Fibroblast of lung (primary cell): ENCODE measurements at regions not wholly inside any gene's neighbourhood (a gene's known extent, or its start where the extent isn't known, plus 50 kb on each side); places are given as distances from the start of the nearest gene placed in this dataset.

ENCODE experiments used
- DNase-seq, 2 donors: peaks; one replicate each; pipeline versions ENCODE4 v3.0.0 to v3.0.0-alpha.2; 2010; ENCODE audit warnings: low read depth in 2 of 2
- H2AFZ ChIP-seq: 2 replicates; pipeline ENCODE4 v1.5.1; 2012; ENCODE audit warnings: low read length, control low read depth, inconsistent platforms
- H3K27ac ChIP-seq: 2 replicates; pipeline ENCODE4 v1.5.1; 2011; ENCODE audit warnings: low read length, control low read depth; ENCODE audit not compliant: insufficient read depth
- H3K27me3 ChIP-seq: 2 replicates; pipeline ENCODE4 v1.5.1; 2011; ENCODE audit warnings: mild to moderate bottlenecking, low read length; ENCODE audit not compliant: control insufficient read depth, insufficient read depth
- H3K36me3 ChIP-seq: 2 replicates; pipeline ENCODE4 v1.5.1; 2011; ENCODE audit warnings: low read length; ENCODE audit not compliant: control insufficient read depth, insufficient read depth
- H3K4me1 ChIP-seq: 2 replicates; pipeline ENCODE4 v1.5.1; 2011; ENCODE audit warnings: low read length; ENCODE audit not compliant: control insufficient read depth, insufficient read depth; ENCODE audit errors: extremely low read depth
- H3K4me2 ChIP-seq: 2 replicates; pipeline ENCODE4 v1.5.1; 2011; ENCODE audit warnings: low read length, control low read depth; ENCODE audit not compliant: insufficient read depth; ENCODE audit errors: extremely low read depth
- H3K4me3 ChIP-seq, 4 experiments: fragments of 200-600 bp in 1 of 4; sonication (generic) in 1 of 4; replicated peaks in 1 of 4; 2 replicates each; pipeline ENCODE4 v1.5.1; 2011 to 2016; ENCODE audit warnings: low read length in 4 of 4, low read depth in 3 of 4, mild to moderate bottlenecking in 3 of 4, control low read depth in 2 of 4, inconsistent platforms in 1 of 4, mixed read lengths in 1 of 4; ENCODE audit not compliant: insufficient read depth in 1 of 4; ENCODE audit errors: control extremely low read depth in 1 of 4
- H3K79me2 ChIP-seq: 2 replicates; pipeline ENCODE4 v1.5.1; 2012; ENCODE audit warnings: mild to moderate bottlenecking, low read length, inconsistent platforms; ENCODE audit not compliant: control insufficient read depth, insufficient read depth
- H3K9ac ChIP-seq: 2 replicates; pipeline ENCODE4 v1.5.1; 2011; ENCODE audit warnings: mild to moderate bottlenecking, low read length, control low read depth; ENCODE audit not compliant: insufficient read depth
- H3K9me3 ChIP-seq: 2 replicates; pipeline ENCODE4 v1.5.1; 2012; ENCODE audit warnings: low read depth, low read length; ENCODE audit not compliant: control insufficient read depth, insufficient read depth
- H4K20me1 ChIP-seq: 2 replicates; pipeline ENCODE4 v1.5.1; 2011; ENCODE audit warnings: low read length; ENCODE audit not compliant: control insufficient read depth, insufficient read depth; ENCODE audit errors: extremely low read depth
- EZH2 ChIP-seq: IDR thresholded peaks from 2 replicates; pipeline ENCODE4 v1.5.1; 2012; ENCODE audit warnings: low read length, control low read depth, mild to moderate bottlenecking; ENCODE audit errors: missing control alignments
- TF ChIP-seq, protein P1 (sequence below), 2 donors: IDR thresholded peaks in 1 of 2; conservative IDR thresholded peaks in 1 of 2; 1 replicate in 1 of 2; 2 replicates in 1 of 2; pipeline ENCODE4 v1.5.1; 2011 to 2012; ENCODE audit warnings: low read length in 2 of 2, control low read depth in 1 of 2, inconsistent platforms in 1 of 2, low read depth in 1 of 2, mild to moderate bottlenecking in 1 of 2

DNA sequence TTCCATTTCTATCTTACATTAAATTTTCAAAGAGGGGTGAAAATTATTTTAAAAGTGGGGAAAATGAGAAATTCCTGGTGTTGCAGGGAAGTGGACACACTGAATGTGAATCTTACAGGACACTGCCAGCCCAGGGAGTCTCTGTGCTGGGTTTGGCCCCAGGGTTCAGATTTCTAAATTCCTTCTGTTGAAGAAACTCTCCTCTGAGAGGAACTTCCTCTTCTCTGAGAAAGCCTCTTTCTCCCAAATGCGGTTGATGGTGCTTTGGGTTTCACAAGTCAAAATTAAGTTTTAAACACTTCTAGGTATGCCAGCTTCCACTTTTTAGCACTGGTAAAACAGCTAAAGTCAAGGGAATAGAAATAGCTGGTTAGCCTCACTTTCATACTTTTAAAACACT lies 317.9 kb upstream of the ITGA1 start:
- no peaks in the 10 kb centered on the region for H4K20me1 ChIP-seq
- peak in 1 of 2 donors; percentile 7 for DNase-seq
- peak overlapping the region in 1 of 4 experiments; percentile 41 for H3K4me3 ChIP-seq
- no peak for TF ChIP-seq EZH2
- TF ChIP-seq, protein P1, sequence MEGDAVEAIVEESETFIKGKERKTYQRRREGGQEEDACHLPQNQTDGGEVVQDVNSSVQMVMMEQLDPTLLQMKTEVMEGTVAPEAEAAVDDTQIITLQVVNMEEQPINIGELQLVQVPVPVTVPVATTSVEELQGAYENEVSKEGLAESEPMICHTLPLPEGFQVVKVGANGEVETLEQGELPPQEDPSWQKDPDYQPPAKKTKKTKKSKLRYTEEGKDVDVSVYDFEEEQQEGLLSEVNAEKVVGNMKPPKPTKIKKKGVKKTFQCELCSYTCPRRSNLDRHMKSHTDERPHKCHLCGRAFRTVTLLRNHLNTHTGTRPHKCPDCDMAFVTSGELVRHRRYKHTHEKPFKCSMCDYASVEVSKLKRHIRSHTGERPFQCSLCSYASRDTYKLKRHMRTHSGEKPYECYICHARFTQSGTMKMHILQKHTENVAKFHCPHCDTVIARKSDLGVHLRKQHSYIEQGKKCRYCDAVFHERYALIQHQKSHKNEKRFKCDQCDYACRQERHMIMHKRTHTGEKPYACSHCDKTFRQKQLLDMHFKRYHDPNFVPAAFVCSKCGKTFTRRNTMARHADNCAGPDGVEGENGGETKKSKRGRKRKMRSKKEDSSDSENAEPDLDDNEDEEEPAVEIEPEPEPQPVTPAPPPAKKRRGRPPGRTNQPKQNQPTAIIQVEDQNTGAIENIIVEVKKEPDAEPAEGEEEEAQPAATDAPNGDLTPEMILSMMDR (conservative IDR thresholded peaks at IDR 0.05 in 1 of 2, IDR thresholded peaks at IDR 0.05 in 1 of 2; ENCODE audit: low read depth in 1 of 2, low read length in 2 of 2), result no peak
- no peaks in the 10 kb centered on the region for H3K27me3 ChIP-seq
- H3K4me1 ChIP-seq, result no peaks in the 10 kb centered on the region
- H3K4me2 ChIP-seq, result no peak overlapping the region
- H3K36me3 ChIP-seq, result no peaks in the 10 kb centered on the region
- H3K27ac ChIP-seq, result no peak overlapping the region
- H2AFZ ChIP-seq, result peak overlapping the region; percentile 40
- no peaks in the 10 kb centered on the region for H3K9me3 ChIP-seq
- H3K79me2 ChIP-seq, result no peaks in the 10 kb centered on the region
- no peak overlapping the region for H3K9ac ChIP-seq

GRCh38 chr5:52476346-52476745 lies 311.4 kb upstream of the ITGA1 start:
- no peak for DNase-seq
- no peak overlapping the region for H2AFZ ChIP-seq
- no peaks in the 10 kb centered on the region for H3K4me1 ChIP-seq
- H3K9ac ChIP-seq, result no peak overlapping the region
- H3K27ac ChIP-seq, result no peak overlapping the region
- H4K20me1 ChIP-seq, result no peaks in the 10 kb centered on the region
- no peaks in the 10 kb centered on the region for H3K36me3 ChIP-seq
- no peaks in the 10 kb centered on the region for H3K27me3 ChIP-seq
- no peak for TF ChIP-seq EZH2
- TF ChIP-seq, protein P1 (conservative IDR thresholded peaks at IDR 0.05 in 1 of 2, IDR thresholded peaks at IDR 0.05 in 1 of 2; ENCODE audit: low read depth in 1 of 2, low read length in 2 of 2), result no peak
- H3K79me2 ChIP-seq, result no peaks in the 10 kb centered on the region
- no peak overlapping the region for H3K4me2 ChIP-seq
- H3K4me3 ChIP-seq, result no peak overlapping the region
- H3K9me3 ChIP-seq, result no peaks in the 10 kb centered on the region

DNA sequence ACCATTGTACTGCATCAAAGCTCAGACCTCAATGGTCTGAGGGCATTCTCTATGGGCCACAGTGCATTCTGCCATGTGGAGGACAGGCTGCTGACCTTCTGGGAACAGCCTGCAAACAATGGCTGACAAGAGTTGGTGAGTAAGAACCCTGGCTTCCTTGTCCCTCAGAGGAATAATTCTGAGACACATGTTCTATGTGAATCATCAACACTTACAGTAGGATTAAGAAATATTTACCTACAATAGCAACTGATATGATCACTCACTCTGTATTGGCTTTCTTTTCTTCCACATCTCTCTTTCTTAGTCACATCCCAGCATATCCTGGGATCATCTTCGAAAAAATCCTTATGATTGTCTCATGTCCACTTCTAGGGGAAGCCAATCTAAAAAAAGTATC lies 306.5 kb upstream of the ITGA1 start:
- no peaks in the 10 kb centered on the region for H3K9me3 ChIP-seq
- no peak overlapping the region for H2AFZ ChIP-seq

More for the DNA sequence above, 306.5 kb upstream of the ITGA1 start:
- no peak for DNase-seq
- H3K27ac ChIP-seq, result no peak overlapping the region
- no peaks in the 10 kb centered on the region for H3K27me3 ChIP-seq
- no peak for TF ChIP-seq EZH2
- TF ChIP-seq, protein P1 (conservative IDR thresholded peaks at IDR 0.05 in 1 of 2, IDR thresholded peaks at IDR 0.05 in 1 of 2; ENCODE audit: low read depth in 1 of 2, low read length in 2 of 2), result no peak
- H3K9ac ChIP-seq, result no peak overlapping the region
- no peak overlapping the region for H3K4me3 ChIP-seq
- H3K4me2 ChIP-seq, result no peak overlapping the region
- no peaks in the 10 kb centered on the region for H3K79me2 ChIP-seq
- H3K36me3 ChIP-seq, result no peaks in the 10 kb centered on the region
- H4K20me1 ChIP-seq, result no peaks in the 10 kb centered on the region
- H3K4me1 ChIP-seq, result no peaks in the 10 kb centered on the region
